ENCODE measurements at regions not wholly inside any gene's neighbourhood (a gene's known extent, or its start where the extent isn't known, plus 50 kb on each side); places are given as distances from the start of the nearest gene placed in this dataset.

DNA sequence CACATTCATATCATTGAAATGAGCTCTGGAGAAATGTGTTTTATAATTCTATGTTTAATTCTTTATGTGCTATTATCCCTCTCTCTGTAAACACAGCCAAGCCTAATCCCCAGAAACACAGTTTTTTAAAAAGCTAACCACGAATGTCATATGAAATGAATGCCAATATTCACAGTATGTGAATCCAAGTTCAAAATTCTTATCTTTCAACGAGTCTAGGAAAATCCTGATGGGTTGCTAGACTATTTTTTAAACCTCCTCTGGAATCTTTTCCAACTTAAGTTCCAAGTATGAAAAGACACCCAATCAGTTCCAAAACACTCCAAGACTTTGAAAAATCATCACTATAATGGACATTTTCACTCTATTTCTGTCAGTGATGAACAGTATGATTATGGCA lies 689.3 kb downstream of the HACE1 start:
- no peak for DNase-seq

DNA sequence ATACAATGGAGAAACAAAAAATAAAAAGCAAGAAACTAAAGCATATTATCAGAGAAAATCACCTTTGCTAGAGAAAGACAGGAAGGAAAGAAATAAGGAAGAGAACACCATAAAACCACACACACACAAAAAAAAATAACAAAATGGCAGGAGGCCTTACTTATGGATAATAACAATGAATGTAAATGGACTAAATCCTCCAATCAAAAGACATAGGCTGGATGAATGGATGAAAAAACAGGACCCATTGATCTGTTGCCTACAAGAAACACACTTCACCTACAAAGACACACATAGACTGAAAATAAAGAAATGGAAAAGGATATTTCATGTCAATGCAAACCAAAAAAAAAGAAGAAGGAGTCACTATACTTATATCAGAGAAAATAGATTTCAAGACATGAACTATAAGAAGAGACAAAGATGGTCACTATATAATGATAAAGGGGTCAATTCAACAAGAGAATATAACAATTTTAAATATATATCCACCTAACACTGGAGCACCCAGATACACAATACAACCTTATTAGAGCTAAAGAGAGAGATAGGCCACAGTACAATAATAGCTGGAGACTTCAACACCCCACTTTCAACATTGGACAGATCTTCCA lies 693.6 kb downstream of the HACE1 start:
- no peak for DNase-seq

DNA sequence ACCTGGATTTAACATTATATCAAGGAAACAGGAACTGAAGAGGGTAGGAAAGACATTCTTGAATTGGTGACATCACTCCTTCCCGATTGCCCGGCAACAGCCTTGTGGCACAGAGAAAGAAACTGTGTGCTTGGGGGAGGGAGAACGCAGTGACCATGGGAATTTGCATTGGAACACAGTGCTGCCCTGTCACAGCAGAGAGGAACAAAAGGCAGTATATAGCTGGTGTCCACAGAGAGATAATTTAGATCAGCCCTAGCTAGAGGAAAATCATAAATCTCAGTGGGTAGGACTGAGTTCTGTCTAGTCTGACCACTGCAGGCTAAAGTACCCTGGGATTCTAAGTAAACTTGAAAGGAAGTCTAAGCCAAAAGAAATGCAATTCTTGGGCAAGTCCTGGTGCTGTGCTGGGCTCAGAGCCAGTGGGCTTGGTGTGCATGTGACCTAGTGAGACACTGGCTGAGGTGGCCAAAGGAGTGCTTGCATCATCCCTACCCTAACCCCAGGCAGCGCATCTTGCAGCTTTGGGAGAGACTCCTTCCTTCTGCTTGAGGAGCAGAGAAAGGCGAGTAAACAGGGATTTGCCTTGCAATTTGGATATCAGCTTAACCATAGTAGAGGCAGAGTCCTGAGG lies 697.6 kb downstream of the HACE1 start:
- DNase-seq = no peak

DNA sequence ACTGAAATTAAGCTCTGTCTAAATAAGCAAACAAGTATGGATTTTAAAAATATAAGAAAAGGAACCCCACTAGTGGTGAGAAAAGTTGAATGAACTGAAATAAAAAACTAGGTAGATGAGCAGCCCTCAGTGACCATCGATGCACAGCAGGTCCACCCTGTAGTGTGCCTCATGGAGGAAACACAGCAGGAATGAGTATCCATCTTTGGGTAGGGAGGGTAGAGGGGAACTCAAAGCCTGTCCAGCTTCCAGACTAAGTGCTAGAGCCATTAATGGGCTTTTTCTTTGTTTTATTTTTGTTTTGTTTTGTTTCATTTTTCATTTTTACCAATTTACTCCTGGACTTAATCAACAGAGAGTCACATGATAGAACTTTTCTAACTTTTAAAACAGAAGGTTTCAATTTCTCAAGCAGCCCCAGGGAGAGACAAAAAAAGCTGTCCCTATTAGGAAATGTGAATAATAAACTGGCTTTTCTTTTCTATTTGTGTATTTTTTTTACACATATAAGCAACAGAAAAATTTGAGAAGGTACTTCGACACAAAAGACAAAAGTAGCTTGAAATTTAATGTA lies 700.6 kb downstream of the HACE1 start:
- no peak for DNase-seq

DNA sequence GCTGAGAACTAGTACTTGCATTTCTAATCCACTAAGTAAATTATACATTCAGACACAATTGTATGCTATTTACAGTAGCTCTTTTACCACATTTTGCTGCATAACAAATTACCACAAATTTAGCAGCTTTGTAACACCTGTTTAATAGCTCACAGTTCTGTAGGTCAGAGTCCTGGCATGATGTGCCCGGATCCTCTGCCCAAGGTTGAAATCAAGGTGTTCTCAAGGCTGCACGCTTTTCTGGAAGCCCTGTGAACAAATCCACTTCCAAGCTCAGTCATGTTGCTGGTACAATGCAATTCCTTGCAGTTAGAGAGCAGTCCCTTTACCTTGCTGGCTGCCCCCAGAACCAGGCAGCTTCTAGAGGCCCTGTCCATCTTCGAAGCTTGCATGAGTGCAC lies 716.0 kb downstream of the HACE1 start:
- no peak for DNase-seq

DNA sequence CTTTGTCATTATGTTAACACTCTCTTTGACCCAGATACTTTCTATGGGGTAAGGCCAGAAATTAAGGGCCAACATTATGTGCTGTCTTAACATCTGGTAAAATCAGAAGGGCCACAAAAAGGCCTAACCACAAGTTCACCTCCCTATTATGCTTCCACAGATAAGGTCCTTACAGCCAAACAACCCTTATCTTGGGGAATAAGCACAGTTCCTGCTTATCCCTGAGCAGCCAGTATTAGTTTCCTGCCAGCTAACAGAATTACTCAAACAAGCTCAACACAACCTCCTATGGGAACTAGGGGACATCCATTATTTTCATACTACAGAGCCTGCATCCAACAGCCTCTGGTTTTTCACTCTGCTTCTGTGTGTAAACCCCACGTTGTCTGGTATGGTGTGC lies 724.8 kb downstream of the HACE1 start:
- no peak for DNase-seq

DNA sequence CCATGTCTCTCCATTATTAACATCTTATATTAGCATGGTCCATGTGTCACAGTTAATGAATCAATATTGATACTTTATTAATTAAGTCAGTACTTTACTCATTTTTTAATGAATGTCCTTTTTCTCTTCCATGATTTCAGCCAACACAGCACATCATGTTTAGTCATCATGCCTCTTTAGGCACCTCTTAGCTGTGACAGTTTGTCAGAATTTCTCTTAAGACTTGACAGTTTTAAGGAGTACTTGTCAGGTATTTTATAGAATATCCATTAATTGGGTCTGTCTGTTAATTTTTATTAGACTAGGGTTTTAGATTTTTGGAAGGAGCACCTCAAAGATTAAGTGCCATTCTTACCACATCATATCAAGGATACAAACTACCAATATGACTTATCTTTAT lies 729.4 kb downstream of the HACE1 start:
- no peak for DNase-seq

DNA sequence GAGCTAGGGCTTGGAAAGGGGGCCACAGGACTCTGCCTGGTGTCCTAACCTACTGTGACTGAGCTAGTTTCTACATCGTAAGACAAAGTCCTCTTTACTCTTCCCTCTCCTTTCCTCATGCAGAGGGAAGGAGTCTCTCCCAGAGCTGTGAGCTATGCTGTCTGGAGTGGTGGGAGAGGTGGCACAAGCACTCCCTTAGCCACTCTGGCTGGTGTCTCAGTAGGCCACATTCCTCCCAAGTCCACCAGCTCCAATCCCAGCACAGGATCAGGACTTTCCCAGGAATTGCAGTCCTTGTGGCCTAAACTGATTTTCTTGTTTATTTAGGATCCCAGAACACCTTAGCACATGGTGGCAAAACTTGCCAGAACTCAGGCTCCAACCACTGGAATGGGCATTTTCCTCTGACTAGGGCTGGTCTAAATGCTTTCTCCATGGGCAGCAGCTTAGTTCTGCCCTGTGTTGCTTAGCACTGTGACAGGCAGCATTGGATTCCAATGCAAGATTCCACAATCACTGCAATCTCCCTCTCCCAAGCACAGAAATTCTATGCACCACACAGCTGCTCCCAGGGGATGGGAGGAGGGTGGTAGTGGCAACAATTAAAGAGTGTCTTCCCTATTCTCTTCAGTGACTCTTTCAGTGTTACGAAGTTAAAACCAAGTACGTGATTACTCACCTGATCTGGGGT lies 733.3 kb downstream of the HACE1 start:
- DNase-seq = no peak

DNA sequence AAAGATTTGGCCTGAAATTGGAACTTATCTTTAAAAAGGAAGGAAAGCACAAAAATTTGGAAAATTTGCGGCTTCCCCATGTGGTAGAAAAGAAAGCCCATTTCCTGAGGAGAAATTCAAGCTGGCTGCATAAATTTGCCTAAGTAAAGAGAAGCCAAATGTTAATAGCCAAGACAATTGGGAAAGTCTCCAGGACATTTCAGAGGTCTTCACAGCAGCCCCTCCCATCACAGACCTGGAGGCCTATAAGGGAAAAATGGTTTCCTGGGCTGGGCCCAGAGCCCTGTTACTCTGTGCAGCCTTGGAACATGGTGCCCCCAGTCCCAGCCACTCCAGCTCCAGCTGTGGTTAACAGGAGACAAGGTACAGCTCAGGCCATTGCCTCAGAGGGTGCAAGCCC lies 736.5 kb downstream of the HACE1 start:
- no peak for DNase-seq

DNA sequence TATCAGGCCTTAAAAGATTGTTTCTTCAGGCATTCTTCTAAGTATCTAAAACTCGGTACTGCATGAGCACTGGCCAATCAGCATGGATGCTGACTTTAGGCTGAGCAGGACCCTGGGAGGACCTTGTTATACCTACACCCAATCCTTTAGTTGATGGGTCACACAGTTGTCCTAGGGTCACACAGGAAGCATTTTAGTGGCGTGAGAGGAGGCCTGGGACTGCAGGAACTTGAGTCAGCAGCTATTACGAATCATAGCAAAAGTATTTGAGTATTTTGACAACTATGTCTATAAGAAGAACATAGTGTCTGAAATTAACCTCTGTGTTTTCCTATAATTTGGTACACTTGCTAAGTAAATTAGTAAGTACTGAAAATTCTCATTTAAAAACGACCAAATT lies 741.4 kb downstream of the HACE1 start:
- no peak for DNase-seq

DNA sequence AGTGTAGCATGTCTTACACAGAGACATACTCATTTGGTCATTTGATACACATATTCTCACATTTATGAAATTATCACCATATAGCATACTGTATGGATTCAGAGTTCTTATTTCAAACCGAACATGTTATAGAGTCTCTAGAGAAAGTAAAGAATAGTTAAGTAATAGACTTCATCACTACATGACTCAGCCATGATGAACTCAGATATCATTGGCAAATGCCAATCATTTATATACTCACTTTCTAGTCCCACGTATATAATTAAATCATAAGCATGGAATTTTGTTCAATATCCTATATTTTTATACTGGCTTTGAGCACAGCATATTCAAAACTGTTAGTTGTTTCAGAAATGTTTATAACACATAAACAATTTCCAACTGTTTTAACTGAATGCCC lies 749.9 kb downstream of the HACE1 start:
- no peak for DNase-seq

DNA sequence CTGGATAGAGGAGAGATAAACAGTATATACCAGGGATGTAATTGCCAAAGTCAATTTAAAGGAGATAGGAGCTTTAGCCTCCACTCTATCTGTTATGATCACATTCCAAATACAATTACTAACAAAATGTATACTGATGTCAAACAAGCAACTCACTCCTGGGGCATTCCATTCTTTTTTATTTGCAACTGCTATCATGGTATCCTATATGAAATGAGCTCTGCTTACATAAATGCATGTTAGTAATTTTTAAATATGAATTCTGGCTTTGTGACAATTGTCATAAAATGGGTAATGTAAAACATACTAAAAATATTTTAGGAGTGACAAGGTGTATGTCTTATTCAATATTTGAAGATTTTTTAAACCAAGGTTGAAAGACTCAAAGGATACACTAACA lies 751.1 kb downstream of the HACE1 start:
- DNase-seq = no peak

DNA sequence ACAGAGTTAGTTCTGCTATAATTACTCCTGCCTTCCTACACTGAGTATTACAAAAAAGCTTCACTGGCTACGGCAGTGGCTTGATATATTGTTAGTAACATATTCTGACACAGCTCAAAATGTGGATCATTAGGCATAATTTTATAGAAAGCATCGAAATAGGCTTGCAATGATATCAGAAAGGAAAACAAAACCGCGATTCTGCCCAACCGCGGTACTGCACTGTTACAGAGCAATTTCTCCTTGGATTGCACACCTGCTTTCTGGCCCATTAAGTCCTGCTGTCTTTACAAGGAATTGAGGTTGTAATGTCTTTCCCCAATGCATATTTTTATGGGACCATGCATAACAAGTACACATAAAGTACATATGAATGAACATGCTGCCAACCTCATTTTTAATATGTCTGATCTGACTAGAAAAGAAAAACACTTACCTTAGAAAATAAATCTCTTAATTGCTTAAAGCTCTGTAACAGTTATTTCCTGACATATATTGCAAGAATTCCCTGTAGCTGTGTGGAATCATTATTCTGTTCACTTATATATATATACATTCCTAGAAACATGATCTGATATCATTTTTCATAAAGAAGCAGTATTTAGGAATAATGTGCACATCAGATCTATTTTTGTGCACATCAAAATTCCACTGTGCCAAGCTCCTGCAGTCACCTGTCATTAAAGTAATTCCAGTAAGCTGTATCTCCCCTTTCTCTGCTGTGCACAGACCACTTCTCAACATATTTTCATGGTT lies 763.9 kb downstream of the HACE1 start:
- no peak for DNase-seq

DNA sequence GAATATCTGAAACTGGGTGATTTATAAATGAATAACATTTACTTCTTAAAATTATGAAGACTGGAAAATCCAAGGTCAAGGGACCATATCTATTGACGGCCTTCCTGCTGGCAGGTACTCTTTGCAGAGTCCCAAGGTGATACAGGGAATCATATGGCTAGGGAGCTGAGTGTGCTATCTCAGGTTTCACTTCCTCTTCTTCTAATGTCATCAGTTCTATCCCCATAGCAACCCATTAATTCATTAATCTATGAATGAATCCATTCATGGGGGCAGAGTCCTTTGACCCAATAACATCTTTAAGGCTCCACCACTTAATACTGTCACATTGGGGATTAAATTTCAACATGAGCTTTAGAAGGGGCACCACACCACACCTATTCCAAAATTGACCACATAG lies 772.0 kb downstream of the HACE1 start:
- no peak for DNase-seq

DNA sequence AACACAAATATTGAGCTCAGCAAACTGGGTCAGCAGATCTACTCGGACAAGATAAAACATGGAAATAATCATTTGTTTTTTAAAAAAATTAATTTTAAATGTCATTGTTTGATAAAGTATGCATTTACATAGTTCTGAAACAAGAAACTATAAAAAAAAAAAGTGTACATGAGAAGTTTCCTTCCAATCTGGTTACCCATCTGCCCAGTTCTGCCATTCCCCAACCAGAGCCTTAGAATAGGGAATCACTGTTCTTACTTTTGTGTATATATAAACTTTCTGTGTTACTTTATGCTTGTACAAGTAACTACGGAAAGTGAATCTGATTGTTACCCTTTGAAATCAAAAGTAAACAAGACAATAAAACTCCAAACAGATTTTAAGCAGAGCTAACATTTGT lies 791.4 kb downstream of the HACE1 start:
- DNase-seq = no peak

DNA sequence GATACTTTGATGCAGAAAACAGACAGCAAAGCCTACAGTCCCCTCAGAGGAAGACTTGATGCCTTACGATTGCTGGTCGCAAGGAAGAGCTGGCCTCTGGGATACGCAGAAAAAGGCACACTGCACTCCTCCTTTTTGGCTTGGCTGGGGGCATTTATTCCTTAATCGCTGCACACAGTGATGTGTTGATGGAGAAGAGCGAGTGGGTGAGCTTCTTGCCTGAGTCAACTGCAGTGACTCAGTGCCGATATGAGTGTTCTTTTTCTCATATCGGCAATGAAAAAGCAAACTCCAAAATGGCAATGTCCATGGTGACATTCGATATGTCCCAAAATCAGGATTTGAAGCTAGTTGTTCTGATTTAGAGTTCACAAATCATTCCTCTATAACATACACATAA lies 794.8 kb downstream of the HACE1 start:
- DNase-seq = no peak

DNA sequence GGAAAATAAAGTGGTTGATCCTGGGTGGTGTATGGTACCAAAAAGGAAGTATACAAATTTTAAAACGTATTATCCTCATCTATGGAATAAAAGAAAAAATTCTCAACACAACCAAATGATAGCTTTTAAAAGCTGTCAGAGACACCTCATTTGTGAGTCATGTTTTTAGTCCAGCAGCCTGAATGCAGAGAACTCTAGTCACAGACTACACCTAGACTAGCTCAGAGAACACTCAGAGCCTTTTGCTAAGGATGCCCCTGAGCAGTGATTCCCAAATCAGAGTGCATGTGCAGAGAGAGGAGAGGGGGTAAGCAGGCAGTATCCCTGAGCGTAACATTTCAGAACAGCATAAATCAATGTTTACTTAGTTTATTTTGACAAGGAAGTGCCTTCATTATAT lies 809.3 kb downstream of the HACE1 start:
- no peak for DNase-seq

DNA sequence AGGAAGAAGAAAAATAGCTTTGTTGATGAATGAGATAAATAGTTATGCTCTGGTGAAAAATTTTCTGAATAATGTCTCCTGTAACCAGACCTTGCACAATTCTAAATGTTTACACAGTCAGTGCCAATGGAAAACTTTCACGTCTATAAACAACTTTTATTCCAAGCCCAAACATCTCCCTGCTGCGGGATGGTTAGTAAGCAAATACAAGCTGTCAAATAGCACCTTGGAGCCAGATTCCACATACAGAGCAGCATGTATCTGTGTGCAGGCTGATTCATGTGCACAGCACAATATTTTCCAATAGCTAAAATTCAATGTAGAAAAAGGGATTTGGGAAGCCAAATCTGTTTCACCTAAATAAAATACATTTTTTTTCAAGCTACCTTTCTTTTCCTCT lies 813.3 kb downstream of the HACE1 start:
- DNase-seq = no peak

DNA sequence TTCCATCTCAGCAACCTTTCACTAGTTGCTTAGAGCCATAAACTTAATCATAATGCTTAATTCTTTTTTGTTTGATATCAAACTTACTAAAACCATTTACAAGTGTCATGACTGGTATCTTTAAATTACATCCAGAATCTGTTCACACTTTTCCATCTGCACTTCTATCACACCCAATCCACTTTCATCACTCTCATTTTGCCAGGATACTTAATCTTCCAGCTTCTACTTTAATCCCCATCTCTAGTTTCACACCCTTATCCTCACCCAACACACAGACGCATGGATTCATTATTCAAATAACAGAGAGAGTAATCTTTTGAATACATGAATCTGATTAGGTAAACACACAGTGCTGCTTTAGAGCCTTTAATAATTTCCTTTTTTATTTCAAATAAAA lies 828.4 kb downstream of the HACE1 start:
- no peak for DNase-seq

DNA sequence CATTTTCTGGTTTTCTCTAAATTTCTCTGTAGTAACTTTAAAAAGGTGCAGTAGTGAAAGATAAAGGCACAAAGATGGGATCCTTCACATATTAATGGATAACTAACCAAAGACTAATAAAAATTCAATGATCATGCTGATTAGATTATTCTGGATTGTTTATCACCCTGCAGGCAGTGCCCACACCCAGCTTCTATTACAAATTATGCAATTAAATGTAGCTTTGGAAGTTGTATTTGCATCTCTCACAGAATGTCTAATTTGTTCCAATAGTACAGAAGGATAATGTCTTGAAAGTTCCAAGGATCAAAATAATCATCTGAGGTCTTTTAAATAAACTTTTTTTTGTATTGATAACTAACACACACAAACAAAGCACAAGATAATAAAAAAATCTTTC lies 837.6 kb downstream of the HACE1 start:
- no peak for DNase-seq

DNA sequence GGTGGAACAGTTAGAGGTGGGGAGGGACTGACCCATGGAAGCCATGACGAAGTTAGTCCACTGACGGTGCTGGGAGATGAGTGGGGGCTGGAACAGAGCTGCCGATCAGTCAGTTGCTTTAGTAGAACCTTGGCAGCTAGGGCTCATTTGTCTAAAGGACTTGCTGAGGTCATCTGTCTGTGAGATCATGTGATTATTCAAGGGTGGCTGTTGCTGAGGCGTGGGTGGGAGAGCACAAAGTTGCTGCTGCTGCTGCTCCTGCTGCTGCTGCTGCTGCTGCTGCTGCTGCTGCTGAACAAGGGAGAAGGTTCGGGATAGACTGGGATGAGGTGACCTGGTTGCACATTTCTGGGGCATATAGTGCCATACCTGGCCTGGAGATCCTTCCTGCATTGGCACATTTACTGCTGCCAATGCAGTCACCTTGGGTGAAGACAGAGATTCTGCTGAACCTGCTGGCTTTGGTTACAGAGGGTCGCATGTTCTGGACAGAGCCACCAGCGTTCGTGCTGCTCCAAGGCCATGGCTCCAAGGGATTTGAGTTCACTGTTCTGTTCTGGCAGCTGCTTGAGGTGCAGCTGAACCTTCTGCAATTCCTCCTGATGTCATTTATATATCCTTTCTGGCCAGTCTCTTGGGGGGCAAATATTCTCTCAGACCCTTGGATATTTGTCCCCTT lies 840.5 kb downstream of the HACE1 start:
- DNase-seq = no peak

DNA sequence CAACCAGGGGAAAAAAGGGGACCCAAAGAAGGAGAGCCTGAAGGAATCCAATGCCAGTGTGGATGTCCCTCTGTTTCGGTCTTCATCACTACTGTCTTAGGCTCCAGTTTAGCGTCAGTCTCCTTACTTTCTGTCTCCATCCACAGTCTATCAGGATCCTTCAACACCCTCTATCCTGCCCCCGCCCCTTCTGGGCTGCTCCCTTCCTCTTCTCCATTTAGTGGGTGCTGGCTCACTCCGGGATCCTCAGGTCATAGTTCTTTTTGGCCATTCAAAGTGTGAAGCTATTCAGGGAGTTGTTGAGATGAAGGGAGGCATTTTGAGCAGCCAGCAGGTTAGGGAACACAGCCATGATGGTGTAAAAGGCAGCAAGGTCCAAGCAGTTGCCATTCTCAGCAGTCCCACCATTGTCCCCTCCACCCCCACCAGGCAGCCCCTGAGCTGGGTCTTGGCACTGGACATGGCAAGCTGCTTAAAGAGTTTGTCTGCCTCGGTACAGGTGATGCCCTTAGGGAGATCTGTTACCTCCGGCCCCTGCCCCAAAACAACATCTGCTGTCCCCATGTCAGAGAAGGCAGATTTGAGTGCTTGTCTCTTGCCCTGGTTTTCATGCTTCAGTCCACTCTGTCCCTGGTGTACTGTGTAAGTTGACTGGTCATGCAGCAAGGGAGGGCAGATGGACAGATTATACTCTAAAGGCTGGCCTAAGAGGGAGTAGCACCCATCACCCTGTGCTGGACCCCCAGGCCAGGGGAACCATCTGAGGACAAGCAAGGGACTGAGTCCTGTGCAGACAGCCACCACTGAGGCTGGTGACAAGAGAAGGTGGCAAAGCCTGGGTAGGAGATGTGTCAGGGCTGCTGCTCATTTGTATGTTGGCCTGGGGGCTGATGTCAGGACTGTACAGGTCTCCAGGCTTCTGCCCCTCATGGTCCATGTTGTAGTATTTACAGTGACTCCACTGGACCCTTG lies 842.0 kb downstream of the HACE1 start:
- DNase-seq = no peak

Data from stimulated activated CD4-positive, alpha-beta T cell treated with anti-CD3 and anti-CD28 coated beads, Interleukin-4, amount 100 ng/mL, for 4 hours (primary cell).